Uterus (tissue), 2 donors: ENCODE measurements at regions not wholly inside any gene's neighbourhood (a gene's known extent, or its start where the extent isn't known, plus 50 kb on each side); places are given as distances from the start of the nearest gene placed in this dataset.

Experiments
- POLR2A ChIP-seq, 2 donors: fragments of 450-650 bp; IDR thresholded peaks; one replicate each; pipeline ENCODE4 v1.6.1; 2016; ENCODE audit warnings: antibody characterized with exemption in 2 of 2, mild to moderate bottlenecking in 1 of 2, moderate library complexity in 1 of 2
- TF ChIP-seq, protein P1 (sequence below), 4 experiments: fragments of 200-600 bp in 2 of 4; fragments of 450-650 bp in 2 of 4; sonication (generic) in 2 of 4; IDR thresholded peaks; one replicate each; pipeline ENCODE4 v1.5.1; 2016 to 2019; ENCODE audit warnings: antibody characterized with exemption in 4 of 4, mild to moderate bottlenecking in 2 of 4, moderate library complexity in 1 of 4

DNA sequence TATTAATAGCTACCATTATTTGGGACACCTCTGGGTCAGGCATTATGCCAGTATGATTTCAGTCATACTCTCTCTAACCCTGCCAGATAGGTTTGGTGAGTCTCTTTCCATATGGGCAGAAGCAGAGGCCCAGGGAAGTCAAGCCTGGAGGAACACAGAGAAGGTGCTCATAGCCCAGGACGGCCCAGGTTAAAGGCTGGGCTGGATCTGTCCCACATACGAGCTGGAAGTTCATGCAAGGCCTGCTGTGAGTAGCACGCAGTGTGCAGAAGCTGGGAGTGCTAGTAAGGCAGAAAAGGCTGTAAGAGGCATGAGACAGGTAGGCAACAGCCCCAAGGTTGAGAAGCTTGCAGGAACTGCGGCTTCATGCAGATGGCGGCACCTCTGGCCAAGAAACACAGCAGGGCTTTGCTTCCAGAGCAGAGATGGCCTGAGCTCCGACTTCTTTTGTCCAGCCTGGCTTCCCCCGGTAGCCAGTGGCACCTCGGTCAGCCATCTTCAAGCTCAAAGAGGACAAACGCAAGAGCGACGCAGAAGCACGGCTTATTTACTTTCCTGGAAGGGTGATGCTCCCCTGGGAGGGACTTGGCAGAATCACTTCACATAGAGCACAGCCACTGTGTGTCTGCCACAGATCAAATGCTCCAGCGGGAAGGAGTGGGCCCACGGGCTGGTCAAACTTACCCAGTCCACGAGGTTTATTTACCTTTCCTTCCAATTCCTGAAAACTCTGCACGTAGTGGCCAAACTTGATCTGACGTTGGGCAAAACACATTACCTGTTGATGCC, 58.5 kb upstream of the MAP4K4 start:
- TF ChIP-seq, protein P1, sequence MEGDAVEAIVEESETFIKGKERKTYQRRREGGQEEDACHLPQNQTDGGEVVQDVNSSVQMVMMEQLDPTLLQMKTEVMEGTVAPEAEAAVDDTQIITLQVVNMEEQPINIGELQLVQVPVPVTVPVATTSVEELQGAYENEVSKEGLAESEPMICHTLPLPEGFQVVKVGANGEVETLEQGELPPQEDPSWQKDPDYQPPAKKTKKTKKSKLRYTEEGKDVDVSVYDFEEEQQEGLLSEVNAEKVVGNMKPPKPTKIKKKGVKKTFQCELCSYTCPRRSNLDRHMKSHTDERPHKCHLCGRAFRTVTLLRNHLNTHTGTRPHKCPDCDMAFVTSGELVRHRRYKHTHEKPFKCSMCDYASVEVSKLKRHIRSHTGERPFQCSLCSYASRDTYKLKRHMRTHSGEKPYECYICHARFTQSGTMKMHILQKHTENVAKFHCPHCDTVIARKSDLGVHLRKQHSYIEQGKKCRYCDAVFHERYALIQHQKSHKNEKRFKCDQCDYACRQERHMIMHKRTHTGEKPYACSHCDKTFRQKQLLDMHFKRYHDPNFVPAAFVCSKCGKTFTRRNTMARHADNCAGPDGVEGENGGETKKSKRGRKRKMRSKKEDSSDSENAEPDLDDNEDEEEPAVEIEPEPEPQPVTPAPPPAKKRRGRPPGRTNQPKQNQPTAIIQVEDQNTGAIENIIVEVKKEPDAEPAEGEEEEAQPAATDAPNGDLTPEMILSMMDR (IDR thresholded peaks at IDR 0.05): no peak
- no peak for TF ChIP-seq POLR2A (IDR thresholded peaks at IDR 0.05)
